T-cell (primary cell): ENCODE measurements at regions not wholly inside any gene's neighbourhood (a gene's known extent, or its start where the extent isn't known, plus 50 kb on each side); places are given as distances from the start of the nearest gene placed in this dataset.

Source experiments
- ATAC-seq, 4 experiments: fragments of 200-7000 bp in 3 of 4; fragments of 150-1000 bp in 1 of 4; cut with Tn5 transposase; replicated peaks in 1 of 4; 1 replicate in 3 of 4; 2 replicates in 1 of 4; pipeline ENCODE4 v1.10.0; 2021; ENCODE audit warnings: moderate library complexity in 3 of 4, mild to moderate bottlenecking in 2 of 4, moderate number of reproducible peaks in 1 of 4
- CTCF ChIA-PET, 2 donors: fragments of 300-600 bp; sonication (Branson Sonifier 250); formaldehyde crosslinking; loops; one replicate each; lab custom pipeline; 2022; ENCODE audit warnings: antibody characterized with exemption in 2 of 2; lab: Charles Lee
- POLR2A ChIA-PET, 2 donors: fragments of 300-600 bp; sonication (Branson Sonifier 250); formaldehyde crosslinking; loops; one replicate each; lab custom pipeline; 2022; ENCODE audit warnings: antibody characterized with exemption in 2 of 2; lab: Charles Lee
- DNase-seq, 35 experiments: peaks; one replicate each; pipeline versions ENCODE4 v3.0.0 to v3.0.0-alpha.2; 2013 to 2023
- H3K27ac ChIP-seq: one replicate; pipeline ENCODE4 v1.5.1; 2013; ENCODE audit warnings: low read length
- H3K27me3 ChIP-seq, 2 experiments: replicated peaks in 1 of 2; 1 replicate in 1 of 2; 2 replicates in 1 of 2; pipeline versions ENCODE4 v1.6.1 to v1.7.0; 2013; ENCODE audit warnings: low read length in 1 of 2, mixed read lengths in 1 of 2; ENCODE audit not compliant: control insufficient read depth in 2 of 2, insufficient read depth in 2 of 2; ENCODE audit errors: extremely low read depth in 1 of 2
- H3K36me3 ChIP-seq, 2 donors: 1 replicate in 1 of 2; 2 replicates in 1 of 2; pipeline versions ENCODE4 v1.6.1 to v1.7.0; 2013; ENCODE audit warnings: low read length in 1 of 2; ENCODE audit not compliant: control insufficient read depth in 2 of 2, insufficient read depth in 1 of 2; ENCODE audit errors: extremely low read depth in 1 of 2
- H3K4me1 ChIP-seq, 2 experiments: 1 replicate in 1 of 2; 2 replicates in 1 of 2; pipeline versions ENCODE4 v1.6.1 to v1.7.0; 2013; ENCODE audit warnings: low read length in 2 of 2, mixed read lengths in 1 of 2; ENCODE audit not compliant: insufficient read depth in 2 of 2, control insufficient read depth in 1 of 2; ENCODE audit errors: extremely low read depth in 1 of 2
- H3K4me3 ChIP-seq, 2 donors: 1 replicate in 1 of 2; 2 replicates in 1 of 2; pipeline versions ENCODE4 v1.5.1 to v1.7.0; 2013; ENCODE audit warnings: mild to moderate bottlenecking in 2 of 2, low read length in 1 of 2, moderate library complexity in 1 of 2; ENCODE audit not compliant: control insufficient read depth in 1 of 2; ENCODE audit errors: extremely low read depth in 1 of 2
- H3K9me3 ChIP-seq: 2 replicates; pipeline ENCODE4 v1.7.0; 2013
- H3K27ac Mint-ChIP-seq, 2 donors: one replicate each; pipeline ENCODE4 v1.8.0; 2020 to 2021; ENCODE audit warnings: mild to moderate bottlenecking in 2 of 2, mixed read lengths in 2 of 2
- H3K27me3 Mint-ChIP-seq, 2 donors: one replicate each; pipeline ENCODE4 v1.8.0; 2021 to 2022; ENCODE audit warnings: mixed read lengths in 2 of 2
- H3K36me3 Mint-ChIP-seq: one replicate; pipeline ENCODE4 v1.8.0; 2021; ENCODE audit warnings: mixed read lengths
- H3K4me1 Mint-ChIP-seq, 3 donors: one replicate each; pipeline ENCODE4 v1.8.0; 2020 to 2022; ENCODE audit warnings: mixed read lengths in 3 of 3, mild to moderate bottlenecking in 1 of 3
- H3K4me3 Mint-ChIP-seq, 3 donors: one replicate each; pipeline ENCODE4 v1.8.0; 2020 to 2022; ENCODE audit warnings: mild to moderate bottlenecking in 3 of 3, mixed read lengths in 3 of 3, moderate library complexity in 3 of 3
- H3K9me3 Mint-ChIP-seq, 3 donors: one replicate each; pipeline ENCODE4 v1.8.0; 2020 to 2022; ENCODE audit warnings: mixed read lengths in 3 of 3
- WGBS: methylation state at CpG from one replicate; pipeline ENCODE4 v1.1.5; 2013; ENCODE audit warnings: missing lambda C conversion rate; ENCODE audit not compliant: insufficient coverage; 5-methylcytosine and 5-hydroxymethylcytosine counted together

DNA sequence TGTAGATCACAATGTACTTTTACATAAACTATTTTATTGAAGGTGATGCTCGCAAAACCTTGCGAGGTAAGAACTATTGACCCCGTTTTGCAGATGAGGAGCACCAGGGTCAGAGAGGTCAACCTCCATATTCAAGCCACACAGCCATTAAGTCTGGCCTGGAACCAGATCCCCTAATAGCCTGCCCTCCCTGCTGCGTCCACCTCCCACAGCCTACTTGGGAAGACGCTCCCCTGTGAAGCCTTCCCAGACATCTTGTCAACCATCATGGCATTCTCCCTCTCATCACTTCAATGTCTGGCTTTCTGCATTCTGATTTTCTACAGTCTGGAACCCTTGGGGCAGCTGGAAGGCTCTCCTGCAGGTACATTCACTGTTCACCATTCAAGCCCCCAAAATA is 101.0 kb downstream of the TTC32 start:
- Mint-ChIP-seq H3K9me3 (no peaks in the 10 kb centered on the region), H3K4me3 (no peak overlapping the region), H3K27me3 (peaks cover 8 to 11% of the 10 kb centered on the region in 2 donors), H3K36me3 (no peaks in the 10 kb centered on the region), H3K4me1 (no peaks in the 10 kb centered on the region), H3K27ac (no peak overlapping the region)
- Histone ChIP-seq H3K4me1 (no peaks in the 10 kb centered on the region), H3K4me3 (no peak overlapping the region), H3K9me3 (no peaks in the 10 kb centered on the region), H3K27ac (no peak overlapping the region), H3K27me3 (peaks cover 0 to 8% of the 10 kb centered on the region in 2 experiments), H3K36me3 (no peaks in the 10 kb centered on the region)
- ATAC-seq (no peak), DNase-seq (no peak)
- ChIA-PET POLR2A (no interaction called here), CTCF (interaction anchor here in 1 of 2 donors (0.6 kb wide), 1 partner anchor 16 kb away, joined by 3 read pairs; no protein-coding TSS in a partner anchor)
- WGBS = 91% methylated on average over 5 of the region's 5 CpGs

DNA sequence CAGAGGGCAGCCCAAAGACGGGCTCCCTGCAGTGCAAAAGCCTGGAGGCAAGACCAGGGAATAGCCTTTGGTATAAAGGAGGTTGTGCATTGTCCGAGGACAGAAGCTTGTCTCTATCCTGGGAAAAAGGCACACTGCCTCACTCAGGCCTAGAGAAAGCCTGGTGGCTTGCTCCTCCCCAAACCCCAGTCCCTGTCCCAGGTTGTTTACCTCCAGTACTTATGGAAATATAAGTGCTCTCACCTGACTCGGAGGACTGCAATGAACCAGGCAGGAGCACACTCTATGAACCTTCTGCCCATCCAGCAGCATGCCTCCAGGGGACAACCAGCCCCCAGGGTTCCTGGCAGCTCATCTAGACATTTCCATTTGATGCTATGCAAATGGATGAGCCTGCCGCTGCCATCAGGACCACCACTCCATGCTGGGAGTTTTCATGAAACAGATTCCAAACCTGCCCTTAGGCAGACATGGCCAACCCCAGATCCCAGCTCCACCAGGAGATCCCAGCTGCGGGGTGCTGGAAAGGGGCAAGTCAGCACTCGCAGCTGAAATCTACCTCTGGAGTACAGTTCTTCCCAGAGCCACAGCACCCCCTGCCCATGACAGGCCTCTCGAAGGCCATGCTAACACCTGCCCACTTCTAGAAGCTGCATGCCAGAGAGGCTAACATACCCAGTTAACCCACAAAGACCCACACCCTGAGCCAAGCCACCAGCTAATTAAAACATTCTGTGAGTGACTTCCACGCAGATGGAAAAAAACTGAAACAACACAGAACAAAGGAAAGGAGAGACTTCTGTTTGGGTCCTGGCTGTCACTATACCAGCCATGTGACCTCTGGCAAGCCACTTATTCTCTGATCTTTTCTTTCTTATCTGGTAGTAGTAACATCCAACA is 101.7 kb downstream of the TTC32 start:
- CTCF ChIA-PET = no interaction called here
- peaks cover 0 to 8% of the 10 kb centered on the region in 2 experiments for H3K27me3 ChIP-seq
- peaks cover 8 to 10% of the 10 kb centered on the region in 2 donors for H3K27me3 Mint-ChIP-seq
- POLR2A ChIA-PET = no interaction called here
- H3K36me3 ChIP-seq = no peaks in the 10 kb centered on the region
- no peak for DNase-seq
- H3K27ac Mint-ChIP-seq = no peak overlapping the region
- ATAC-seq = no peak
- no peaks in the 10 kb centered on the region for H3K4me1 Mint-ChIP-seq
- H3K9me3 ChIP-seq = no peaks in the 10 kb centered on the region
- H3K36me3 Mint-ChIP-seq = no peaks in the 10 kb centered on the region
- no peaks in the 10 kb centered on the region for H3K9me3 Mint-ChIP-seq
- no peaks in the 10 kb centered on the region for H3K4me1 ChIP-seq
- H3K27ac ChIP-seq = no peak overlapping the region
- no peak overlapping the region for H3K4me3 ChIP-seq
- no peak overlapping the region for H3K4me3 Mint-ChIP-seq
- WGBS = 69% methylated on average over 5 of the region's 8 CpGs

- Mint-ChIP-seq H3K4me1 (no peaks in the 10 kb centered on the region), H3K36me3 (no peaks in the 10 kb centered on the region), H3K9me3 (no peaks in the 10 kb centered on the region), H3K4me3 (no peak overlapping the region), H3K27ac (no peak overlapping the region), H3K27me3 (peaks cover 5 to 10% of the 10 kb centered on the region in 2 donors)
- ATAC-seq (no peak), DNase-seq (no peak)
- Histone ChIP-seq H3K9me3 (no peaks in the 10 kb centered on the region), H3K27me3 (peaks cover 0 to 8% of the 10 kb centered on the region in 2 experiments), H3K4me3 (no peak overlapping the region), H3K36me3 (no peaks in the 10 kb centered on the region), H3K4me1 (no peaks in the 10 kb centered on the region), H3K27ac (no peak overlapping the region)
- 81% methylated on average over 3 of the region's 4 CpGs for WGBS
- ChIA-PET POLR2A (no interaction called here), CTCF (interaction anchor here in 1 of 2 donors (0.6 kb wide), 1 partner anchor 326 kb away, joined by 3 read pairs; no protein-coding TSS in a partner anchor)
These were observed 103.9 kb downstream of the TTC32 start for GRCh38 chr2:19797871-19798270.

DNA sequence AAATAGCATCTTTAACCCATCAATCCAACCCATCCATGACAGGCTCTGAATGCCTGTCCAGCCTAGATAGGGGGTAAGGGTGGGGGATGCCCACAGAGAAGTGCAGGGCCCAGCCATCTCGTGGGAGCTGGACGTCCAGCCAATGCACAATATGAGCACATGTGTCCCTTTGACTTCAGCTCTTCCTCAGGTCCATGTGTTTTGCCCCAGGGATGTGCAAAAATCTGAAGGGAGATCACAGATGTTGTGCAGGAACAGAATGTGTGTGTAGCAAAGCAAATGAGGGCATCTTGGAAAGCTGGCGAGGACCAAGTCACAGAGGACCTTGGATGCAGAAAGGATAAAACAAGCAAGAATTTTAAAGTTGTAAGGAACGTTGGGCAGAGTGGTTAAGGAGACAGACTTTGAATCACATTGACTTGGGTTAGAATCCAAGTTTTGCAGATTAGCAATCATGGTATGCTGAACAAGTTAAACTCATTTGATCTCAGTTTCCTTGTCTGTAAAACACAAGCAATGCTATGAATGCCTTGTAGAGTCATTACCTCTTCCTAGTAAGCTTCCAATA is 104.5 kb downstream of the TTC32 start:
- H3K4me3 ChIP-seq = no peak overlapping the region
- H3K27ac ChIP-seq = no peak overlapping the region
- WGBS = 57% methylated on average over 3 of the region's 4 CpGs
- Mint-ChIP-seq H3K27ac (no peak overlapping the region), H3K4me3 (no peak overlapping the region), H3K4me1 (no peaks in the 10 kb centered on the region), H3K27me3 (peaks cover 5 to 10% of the 10 kb centered on the region in 2 donors), H3K9me3 (no peaks in the 10 kb centered on the region), H3K36me3 (no peaks in the 10 kb centered on the region)
- DNase-seq = no peak
- H3K27me3 ChIP-seq = peaks cover 0 to 8% of the 10 kb centered on the region in 2 experiments
- no peaks in the 10 kb centered on the region for H3K9me3 ChIP-seq
- no peaks in the 10 kb centered on the region for H3K36me3 ChIP-seq
- H3K4me1 ChIP-seq = no peaks in the 10 kb centered on the region
- CTCF ChIA-PET = interaction anchor here in 1 of 2 donors (0.6 kb wide), 1 partner anchor 325 kb away, joined by 3 read pairs; no protein-coding TSS in a partner anchor
- no peak for ATAC-seq
- POLR2A ChIA-PET = no interaction called here

DNA sequence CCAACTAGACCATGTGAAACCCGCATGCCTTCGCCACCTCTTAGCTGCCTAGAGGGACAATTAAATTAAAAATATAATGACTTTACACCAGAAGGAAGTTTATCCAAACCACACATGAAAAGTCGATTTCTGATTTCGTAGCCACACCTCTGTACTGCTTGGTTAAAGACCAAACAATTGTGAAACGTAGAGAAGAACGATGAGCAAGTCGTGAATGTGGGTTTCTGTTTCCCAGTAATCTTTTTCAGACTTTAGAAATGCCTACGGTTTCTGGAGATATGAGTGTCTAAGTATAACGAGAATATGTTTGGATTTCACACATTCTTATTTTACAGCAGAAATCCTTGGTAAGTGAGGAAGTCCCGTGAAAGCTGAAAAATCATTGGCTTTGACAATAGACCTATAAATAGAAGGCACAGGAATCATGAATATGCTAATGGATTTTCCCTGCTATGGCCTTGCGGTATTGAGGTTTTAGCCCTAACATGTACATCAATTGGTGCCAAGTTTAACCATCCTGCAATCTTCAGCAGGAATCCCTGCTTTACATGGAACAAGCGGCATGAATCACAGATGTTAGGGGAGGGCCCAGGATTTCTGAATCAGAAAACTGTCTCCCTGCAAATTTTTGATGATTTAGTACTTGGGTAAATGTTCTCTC is 105.6 kb downstream of the TTC32 start:
- no peaks in the 10 kb centered on the region for H3K36me3 ChIP-seq
- no peaks in the 10 kb centered on the region for H3K4me1 ChIP-seq
- H3K27me3 ChIP-seq = peaks cover 0 to 8% of the 10 kb centered on the region in 2 experiments
- Mint-ChIP-seq H3K27ac (no peak overlapping the region), H3K4me3 (no peak overlapping the region), H3K4me1 (no peaks in the 10 kb centered on the region), H3K36me3 (no peaks in the 10 kb centered on the region), H3K27me3 (peaks cover 5 to 10% of the 10 kb centered on the region in 2 donors), H3K9me3 (no peaks in the 10 kb centered on the region)
- ChIA-PET CTCF (no interaction called here), POLR2A (no interaction called here)
- WGBS = 77% methylated on average over 3 of the region's 12 CpGs
- no peak for ATAC-seq
- no peak for DNase-seq
- no peaks in the 10 kb centered on the region for H3K9me3 ChIP-seq
- H3K27ac ChIP-seq = no peak overlapping the region
- no peak overlapping the region for H3K4me3 ChIP-seq

DNA sequence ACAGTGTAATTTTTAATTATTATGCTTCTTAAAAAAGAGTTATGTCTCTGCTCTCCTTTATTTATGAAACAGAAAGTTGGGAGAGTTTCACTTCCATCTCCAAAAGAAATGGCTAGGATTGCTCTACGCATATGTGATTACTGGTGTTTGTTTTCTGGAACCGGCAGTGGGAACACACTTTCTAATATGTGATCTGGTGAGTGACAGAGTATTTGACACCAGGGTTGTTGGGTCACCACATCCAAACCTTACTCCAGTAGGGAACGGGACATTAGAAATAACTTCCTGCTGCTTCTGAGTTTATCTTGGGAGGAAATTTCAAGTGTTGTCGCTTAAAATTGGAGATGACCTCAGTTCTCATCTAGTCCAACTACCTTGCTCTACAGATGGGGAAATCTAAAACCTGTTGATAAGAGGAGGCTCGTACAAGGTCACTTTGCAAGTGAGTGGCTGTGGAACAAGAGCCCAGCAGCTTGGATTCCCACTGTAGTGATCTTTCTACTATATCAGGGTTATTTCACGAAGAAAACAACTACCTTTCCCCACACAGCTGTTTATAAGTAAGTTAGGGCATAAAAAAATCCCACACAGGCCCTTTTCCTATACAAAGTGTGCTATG is 108.5 kb downstream of the TTC32 start:
- ATAC-seq (no peak), DNase-seq (no peak)
- ChIA-PET CTCF (no interaction called here), POLR2A (no interaction called here)
- Mint-ChIP-seq H3K27me3 (peaks cover 6 to 7% of the 10 kb centered on the region in 2 donors), H3K4me3 (no peak overlapping the region), H3K9me3 (no peaks in the 10 kb centered on the region), H3K4me1 (no peaks in the 10 kb centered on the region), H3K36me3 (no peaks in the 10 kb centered on the region), H3K27ac (no peak overlapping the region)
- Histone ChIP-seq H3K4me3 (no peak overlapping the region), H3K9me3 (no peaks in the 10 kb centered on the region), H3K27me3 (peaks cover 0 to 12% of the 10 kb centered on the region in 2 experiments), H3K4me1 (no peaks in the 10 kb centered on the region), H3K27ac (no peak overlapping the region), H3K36me3 (no peaks in the 10 kb centered on the region)
- WGBS = no CpG with 5 or more reads among the region's 6 CpGs
